HG03469 (cell line): ENCODE measurements at regions not wholly inside any gene's neighbourhood (a gene's known extent, or its start where the extent isn't known, plus 50 kb on each side); places are given as distances from the start of the nearest gene placed in this dataset.

ENCODE experiments used
- ATAC-seq: cut with Tn5 transposase; IDR thresholded peaks from one replicate; pipeline ENCODE4 v1.9.1; 2021; ENCODE audit warnings: mild to moderate bottlenecking, moderate library complexity, moderate number of reproducible peaks; ENCODE audit not compliant: unreplicated experiment

GRCh38 chr12:66960006-66960405 is 281.1 kb upstream of the GRIP1 start:
- no peak for ATAC-seq

DNA sequence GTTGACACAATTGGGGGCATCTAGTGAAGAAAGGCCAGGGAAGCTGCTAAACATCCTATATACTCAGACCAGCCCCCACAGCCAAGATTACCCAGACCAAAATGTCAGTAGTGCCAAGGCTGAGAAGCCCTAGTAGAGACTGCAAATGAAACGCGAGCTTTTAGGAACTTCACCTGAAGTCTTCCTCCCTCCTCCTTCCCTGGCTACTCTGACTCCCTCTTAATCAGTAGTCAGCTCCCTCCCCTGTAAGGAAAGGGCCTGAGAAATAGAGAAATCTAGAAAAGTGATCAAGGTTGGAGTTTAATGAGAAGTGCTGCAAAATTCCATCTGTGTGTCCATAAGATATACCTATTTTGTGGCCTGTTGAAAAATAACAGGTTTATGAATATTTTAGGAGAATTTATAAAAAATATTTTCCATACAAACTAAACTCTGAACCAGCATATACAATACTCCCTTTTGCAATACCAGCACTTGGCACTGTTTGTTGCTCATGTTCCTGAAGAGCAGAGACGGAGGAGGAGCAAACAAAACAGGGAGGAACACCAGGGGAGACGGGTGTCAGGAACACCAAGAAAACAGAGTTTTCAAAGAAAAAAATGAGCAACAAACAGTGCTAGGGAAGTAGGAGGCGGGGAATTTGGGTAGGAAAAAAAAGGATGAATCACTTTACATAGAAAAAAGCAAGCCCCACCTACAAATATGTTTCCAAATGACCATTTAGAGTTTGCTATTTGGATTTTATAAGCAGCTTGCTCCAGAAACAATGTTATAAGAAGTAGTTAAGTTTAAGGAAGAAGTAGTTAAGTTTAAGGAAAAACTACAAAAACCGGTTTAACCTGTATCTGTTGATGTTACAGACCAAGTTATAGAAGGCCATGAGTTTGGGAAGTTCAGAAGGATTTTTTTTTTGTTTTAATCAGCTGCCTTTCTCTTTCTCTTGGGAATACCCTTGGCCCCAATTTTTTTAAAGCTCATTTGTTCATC is 282.1 kb upstream of the GRIP1 start:
- no peak for ATAC-seq

DNA sequence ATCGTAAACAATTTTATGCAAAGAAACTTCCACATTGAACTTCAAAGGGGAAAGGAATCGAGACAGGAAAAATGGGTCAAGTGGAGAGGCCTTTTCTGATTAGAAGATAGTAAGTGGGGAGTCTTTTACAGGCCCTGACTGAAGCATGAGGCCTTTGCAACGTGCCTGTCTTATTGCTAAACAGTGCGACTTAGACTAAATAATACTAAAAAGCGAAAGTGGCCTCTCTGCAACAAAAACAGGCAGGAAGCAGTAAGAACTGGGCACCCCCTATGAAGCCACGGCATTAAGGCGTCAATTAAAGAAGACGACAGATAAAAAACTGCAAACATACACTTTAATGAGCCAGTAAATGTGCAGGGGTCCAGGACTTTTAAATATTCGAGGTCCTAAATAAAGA is 283.4 kb upstream of the GRIP1 start:
- ATAC-seq: no peak

- no peak for ATAC-seq
Measured at GRCh38 chr12:66963901-66964300, 285.0 kb upstream of the GRIP1 start.

DNA sequence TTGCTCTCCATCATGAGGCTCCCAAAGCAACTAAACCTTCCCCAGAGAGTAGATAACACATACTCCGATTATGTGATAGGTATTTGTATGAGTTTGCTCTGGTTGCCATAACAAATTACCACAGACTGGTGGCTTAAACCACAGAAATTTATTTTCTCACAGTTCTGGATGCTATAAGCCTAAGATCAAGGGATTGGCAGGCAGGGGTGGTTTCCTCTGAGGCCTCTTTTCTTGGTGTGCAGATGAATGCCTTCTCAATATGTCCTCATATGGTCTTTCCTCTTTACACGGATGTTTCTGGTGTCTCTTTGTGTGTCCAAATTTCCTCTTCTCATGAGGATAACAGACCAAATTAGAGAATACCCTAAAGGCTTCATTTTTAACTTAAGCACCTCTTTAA is 285.8 kb upstream of the GRIP1 start:
- ATAC-seq: no peak

DNA sequence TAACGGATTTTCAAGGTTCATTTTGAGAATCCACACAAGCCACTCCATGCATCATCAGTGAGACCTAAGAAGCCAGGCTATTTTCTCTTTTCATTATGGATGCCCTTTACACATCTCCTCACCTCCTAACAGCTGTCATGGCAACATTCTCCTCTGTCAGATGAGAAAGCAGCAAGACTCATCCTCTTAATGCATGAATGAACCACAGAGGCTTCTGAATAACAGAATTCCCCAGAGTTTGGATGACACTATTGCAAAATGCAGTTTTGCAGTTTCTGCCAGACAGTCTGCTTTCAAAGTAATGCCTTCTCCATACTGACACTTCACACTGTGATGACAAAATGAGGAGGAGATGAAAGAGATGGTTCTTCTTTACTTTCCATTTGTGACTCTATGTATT is 286.7 kb upstream of the GRIP1 start:
- no peak for ATAC-seq

DNA sequence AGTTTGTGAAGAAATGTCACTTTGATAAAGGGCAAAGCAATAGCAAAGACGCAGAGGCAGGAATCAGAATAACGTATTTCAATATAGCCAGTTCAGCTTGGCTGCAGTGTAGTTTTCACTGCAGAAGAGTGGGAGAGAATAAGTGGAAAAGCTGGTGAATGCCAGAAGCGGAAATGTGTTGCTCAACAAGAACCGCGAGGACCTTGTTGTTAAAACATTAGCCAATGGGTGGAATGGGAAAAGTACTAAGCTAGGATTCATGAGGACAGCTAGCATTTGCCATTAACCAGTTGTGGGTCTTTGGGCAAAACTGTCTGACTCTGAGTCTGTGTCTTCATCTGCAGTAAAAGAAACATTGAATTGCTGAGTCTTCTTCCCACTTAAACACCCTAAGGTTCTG is 292.9 kb upstream of the GRIP1 start:
- ATAC-seq: no peak

- no peak for ATAC-seq
Measured at GRCh38 chr12:66976526-66976925, 292.6 kb upstream of the CAND1 start.

- no peak for ATAC-seq
Measured at GRCh38 chr12:66978802-66979201, 290.4 kb upstream of the CAND1 start.

- no peak for ATAC-seq
Measured at GRCh38 chr12:66979251-66979650, 289.9 kb upstream of the CAND1 start.

- ATAC-seq: no peak
Measured at GRCh38 chr12:66984077-66984476, 285.1 kb upstream of the CAND1 start.

DNA sequence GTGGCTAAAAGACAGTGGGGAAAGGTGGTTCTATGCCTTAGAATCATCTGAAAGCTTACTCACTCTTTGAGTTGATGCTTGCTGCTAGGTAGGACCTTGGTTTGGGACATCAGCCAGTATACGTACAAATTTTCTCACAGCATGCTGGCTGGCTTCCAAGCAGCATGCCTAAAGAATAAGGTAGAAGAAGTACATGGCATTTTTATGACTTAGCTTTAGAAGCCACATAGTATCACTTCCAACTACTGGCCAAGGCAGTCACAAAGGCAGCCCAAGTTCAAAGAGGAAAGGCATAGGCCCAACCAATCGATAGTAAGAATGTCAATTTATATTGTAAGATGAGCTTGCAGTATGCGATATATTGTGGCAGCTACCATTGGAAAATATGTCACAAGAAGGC is 284.2 kb upstream of the CAND1 start:
- no peak for ATAC-seq

- ATAC-seq: no peak
Measured at GRCh38 chr12:66999141-66999540, 270.0 kb upstream of the CAND1 start.

DNA sequence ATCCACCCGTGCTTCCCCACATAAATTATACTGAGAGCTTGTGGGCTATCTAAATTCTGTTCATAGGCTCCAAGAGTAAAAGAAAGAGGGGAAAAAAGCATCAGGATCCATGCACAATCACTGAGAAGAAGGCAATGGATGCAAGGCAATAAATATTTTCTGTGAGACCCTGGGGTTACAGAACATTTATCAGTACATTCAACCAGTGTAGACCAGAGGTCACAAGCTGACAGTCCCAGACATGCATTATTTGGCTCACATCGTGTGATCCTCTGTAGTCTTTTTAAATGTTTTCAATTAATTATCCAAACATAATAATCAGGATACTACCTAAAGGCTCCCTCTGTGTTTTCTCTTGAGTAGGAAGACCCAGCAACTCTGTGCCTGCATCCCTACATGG is 267.9 kb upstream of the CAND1 start:
- ATAC-seq: no peak

DNA sequence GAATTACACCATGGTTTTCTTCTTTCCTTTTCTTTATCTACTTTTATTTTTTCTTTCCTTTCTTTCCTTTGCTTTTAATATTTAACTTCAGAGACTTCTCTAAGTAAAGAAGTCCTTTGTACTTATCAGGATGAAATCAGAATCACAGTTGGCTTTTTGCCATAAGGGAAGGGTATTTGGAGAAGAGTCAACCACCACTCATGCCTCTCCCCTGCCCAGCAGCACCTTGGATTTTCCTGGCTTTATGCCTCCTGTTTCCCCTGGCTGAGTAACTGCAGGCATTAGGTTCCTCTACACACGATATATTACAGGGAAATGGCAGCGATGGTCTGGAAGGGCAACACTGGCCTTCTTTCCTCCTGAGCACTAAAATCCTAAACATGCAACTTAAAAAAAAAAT is 266.4 kb upstream of the CAND1 start:
- ATAC-seq: no peak

DNA sequence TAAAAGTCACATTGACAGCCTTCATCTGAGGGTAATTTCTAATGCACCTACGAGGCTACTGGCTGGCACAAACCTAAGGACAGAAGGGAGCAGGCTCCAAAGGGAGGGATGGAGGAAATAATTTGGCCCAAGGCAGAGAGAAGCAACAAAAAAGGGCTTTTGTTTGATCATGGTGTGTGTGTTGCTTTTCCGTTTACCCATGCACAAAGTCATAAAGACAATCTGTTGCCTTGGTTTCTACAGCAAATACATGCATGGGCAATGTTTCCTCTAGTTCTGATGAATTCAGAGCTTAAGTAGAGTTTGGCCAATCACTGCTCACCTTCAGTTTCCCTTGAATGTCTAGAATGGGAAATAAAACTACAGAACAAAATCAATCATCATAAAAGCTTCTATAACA is 262.5 kb upstream of the CAND1 start:
- ATAC-seq: no peak

- ATAC-seq: no peak
Measured at GRCh38 chr12:67014642-67015041, 254.5 kb upstream of the CAND1 start.

- no peak for ATAC-seq
Measured at GRCh38 chr12:67018105-67018504, 251.1 kb upstream of the CAND1 start.

GRCh38 chr12:67019070-67019469 is 250.1 kb upstream of the CAND1 start:
- no peak for ATAC-seq

GRCh38 chr12:67025543-67026114 is 243.5 kb upstream of the CAND1 start:
- no peak for ATAC-seq

DNA sequence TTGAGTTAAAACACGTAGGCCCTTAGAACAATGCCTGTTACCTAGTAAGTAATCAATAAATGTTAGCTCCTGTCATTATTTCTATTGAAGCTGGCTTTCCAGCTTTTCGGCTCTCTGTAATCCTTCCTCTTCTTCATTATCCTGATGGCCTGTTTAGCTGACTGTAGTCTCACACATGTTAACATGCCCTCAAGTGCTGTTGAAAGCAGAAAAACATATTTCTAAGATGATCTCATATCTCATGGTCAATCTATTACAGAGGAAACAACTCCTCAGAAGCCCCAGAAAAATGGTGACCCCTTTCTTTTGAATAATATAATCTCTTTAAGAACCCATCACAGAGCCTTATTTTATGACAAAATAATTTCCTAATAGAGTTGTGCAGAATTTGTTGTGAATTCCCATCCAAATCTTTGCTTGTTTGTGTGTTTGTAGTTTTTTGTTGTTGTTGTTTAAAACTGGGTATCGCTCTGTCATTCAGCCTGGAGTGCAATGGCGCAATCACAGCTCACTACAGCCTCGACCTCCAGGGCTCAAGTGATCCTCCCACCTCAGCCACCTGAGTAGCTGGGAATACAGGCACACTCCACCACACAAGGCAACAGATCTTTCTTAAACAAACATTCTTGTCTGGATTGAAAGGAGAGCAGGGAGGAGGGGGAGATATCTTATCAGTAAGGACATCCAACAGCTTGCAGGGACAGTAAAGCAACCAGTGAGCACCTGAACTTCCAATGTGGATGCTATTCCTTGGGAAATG is 242.5 kb upstream of the CAND1 start:
- no peak for ATAC-seq

GRCh38 chr12:67028529-67028928 is 240.6 kb upstream of the CAND1 start:
- ATAC-seq: no peak
